ENCODE measurements at regions not wholly inside any gene's neighbourhood (a gene's known extent, or its start where the extent isn't known, plus 50 kb on each side); places are given as distances from the start of the nearest gene placed in this dataset.

DNA sequence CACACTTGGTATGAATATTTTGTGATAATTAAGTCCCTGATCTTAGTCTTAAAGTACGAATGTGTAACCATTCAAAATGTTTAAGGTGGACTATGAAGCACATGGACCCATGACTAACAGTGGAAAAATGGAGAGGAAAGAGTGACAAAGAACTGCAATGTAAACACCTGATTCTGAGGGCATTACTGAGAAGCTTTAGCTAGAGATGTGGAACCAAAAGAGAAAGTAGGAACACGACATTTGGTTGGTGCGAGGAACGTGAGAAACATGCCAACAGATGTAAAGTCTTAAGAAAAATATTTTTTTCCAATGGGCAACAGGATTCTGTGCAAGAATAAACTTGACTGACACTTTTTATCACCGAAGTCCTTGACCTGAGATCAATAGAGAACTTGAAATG, 1618.6 kb downstream of the DPP10 start:
- no peaks in the 10 kb centered on the region for H3K4me1 ChIP-seq
- H3K27ac ChIP-seq = no peak overlapping the region
- DNase-seq (no peak), ATAC-seq (no peak)
- H3K4me3 ChIP-seq = no peak overlapping the region
- H3K36me3 ChIP-seq = no peaks in the 10 kb centered on the region
- no peaks in the 10 kb centered on the region for H3K9me3 ChIP-seq
- TF ChIP-seq POLR2A (IDR thresholded peaks at IDR 0.05) = no peak
- no peak for TF ChIP-seq CTCF (IDR thresholded peaks at IDR 0.05 in 4 of 5, conservative IDR thresholded peaks at IDR 0.05 in 1 of 5)
- in situ Hi-C loops (cut with MboI; ENCODE audit: low sequenced_read_pairs in 4 of 4) = no loop called here
- intact Hi-C loops (cut with DNase I; ENCODE audit: low total_unique reads) = no loop called here
- H3K27me3 ChIP-seq = no peaks in the 10 kb centered on the region

- in situ Hi-C loops (cut with MboI; ENCODE audit: low sequenced_read_pairs in 4 of 4) (no loop called here), intact Hi-C loops (cut with DNase I; ENCODE audit: low total_unique reads) (no loop called here)
- ATAC-seq = no peak
- Histone ChIP-seq H3K4me3 (no peak overlapping the region), H3K4me1 (no peaks in the 10 kb centered on the region), H3K27ac (no peak overlapping the region), H3K36me3 (no peaks in the 10 kb centered on the region), H3K9me3 (no peaks in the 10 kb centered on the region), H3K27me3 (no peaks in the 10 kb centered on the region)
- no peak for DNase-seq
- TF ChIP-seq CTCF (IDR thresholded peaks at IDR 0.05 in 4 of 5, conservative IDR thresholded peaks at IDR 0.05 in 1 of 5) (no peak), POLR2A (IDR thresholded peaks at IDR 0.05) (no peak)
These were observed 1631.3 kb downstream of the DPP10 start for GRCh38 chr2:116073731-116074130.

GRCh38 chr2:116074161-116074560, 1631.7 kb downstream of the DPP10 start:
- no peaks in the 10 kb centered on the region for H3K9me3 ChIP-seq
- TF ChIP-seq POLR2A (IDR thresholded peaks at IDR 0.05) (no peak), CTCF (IDR thresholded peaks at IDR 0.05 in 4 of 5, conservative IDR thresholded peaks at IDR 0.05 in 1 of 5) (no peak)

GRCh38 chr2:116088236-116088635, 1645.8 kb downstream of the DPP10 start:
- in situ Hi-C loops (cut with MboI; ENCODE audit: low sequenced_read_pairs in 4 of 4) = no loop called here
- Histone ChIP-seq H3K27me3 (no peaks in the 10 kb centered on the region), H3K4me1 (no peaks in the 10 kb centered on the region), H3K36me3 (no peaks in the 10 kb centered on the region), H3K27ac (no peak overlapping the region), H3K9me3 (no peaks in the 10 kb centered on the region), H3K4me3 (no peak overlapping the region)
- TF ChIP-seq POLR2A (IDR thresholded peaks at IDR 0.05) (no peak), CTCF (IDR thresholded peaks at IDR 0.05 in 4 of 5, conservative IDR thresholded peaks at IDR 0.05 in 1 of 5) (no peak)
- ATAC-seq (no peak), DNase-seq (no peak)
- intact Hi-C loops (cut with DNase I; ENCODE audit: low total_unique reads) = no loop called here

More at GRCh38 chr2:116074161-116074560, 1631.7 kb downstream of the DPP10 start:
- DNase-seq (no peak), ATAC-seq (no peak)
- H3K36me3 ChIP-seq = no peaks in the 10 kb centered on the region
- in situ Hi-C loops (cut with MboI; ENCODE audit: low sequenced_read_pairs in 4 of 4) (no loop called here), intact Hi-C loops (cut with DNase I; ENCODE audit: low total_unique reads) (no loop called here)
- no peak overlapping the region for H3K27ac ChIP-seq
- H3K27me3 ChIP-seq = no peaks in the 10 kb centered on the region
- no peaks in the 10 kb centered on the region for H3K4me1 ChIP-seq
- no peak overlapping the region for H3K4me3 ChIP-seq

GRCh38 chr2:116094196-116094595, 1651.8 kb downstream of the DPP10 start:
- intact Hi-C loops (cut with DNase I; ENCODE audit: low total_unique reads) = no loop called here
- Histone ChIP-seq H3K4me1 (no peaks in the 10 kb centered on the region), H3K27me3 (no peaks in the 10 kb centered on the region), H3K36me3 (no peaks in the 10 kb centered on the region), H3K27ac (no peak overlapping the region), H3K4me3 (no peak overlapping the region), H3K9me3 (no peaks in the 10 kb centered on the region)
- ATAC-seq (no peak), DNase-seq (no peak)
- no peak for TF ChIP-seq CTCF (IDR thresholded peaks at IDR 0.05 in 4 of 5, conservative IDR thresholded peaks at IDR 0.05 in 1 of 5)
- TF ChIP-seq POLR2A (IDR thresholded peaks at IDR 0.05) = no peak
- in situ Hi-C loops (cut with MboI; ENCODE audit: low sequenced_read_pairs in 4 of 4) = no loop called here
